Mammary epithelial cell (primary cell): ENCODE measurements at regions not wholly inside any gene's neighbourhood (a gene's known extent, or its start where the extent isn't known, plus 50 kb on each side); places are given as distances from the start of the nearest gene placed in this dataset.

ENCODE experiments used
- EZH2 ChIP-seq: IDR thresholded peaks from 2 replicates; pipeline ENCODE4 v1.6.1; 2012; ENCODE audit warnings: low read length, inconsistent platforms, borderline replicate concordance
- TF ChIP-seq, protein P1 (sequence below), 2 donors: IDR thresholded peaks in 1 of 2; conservative IDR thresholded peaks in 1 of 2; 2 replicates each; pipeline ENCODE4 v1.5.1; 2011 to 2012; ENCODE audit warnings: inconsistent platforms in 2 of 2, low read length in 2 of 2, mild to moderate bottlenecking in 2 of 2, control low read depth in 1 of 2, low read depth in 1 of 2; ENCODE audit not compliant: insufficient read depth in 1 of 2; ENCODE audit errors: extremely low read depth in 1 of 2

GRCh38 chr14:101171650-101172049, 268.1 kb upstream of the RTL1 start:
- no peak for TF ChIP-seq EZH2
- TF ChIP-seq, protein P1, sequence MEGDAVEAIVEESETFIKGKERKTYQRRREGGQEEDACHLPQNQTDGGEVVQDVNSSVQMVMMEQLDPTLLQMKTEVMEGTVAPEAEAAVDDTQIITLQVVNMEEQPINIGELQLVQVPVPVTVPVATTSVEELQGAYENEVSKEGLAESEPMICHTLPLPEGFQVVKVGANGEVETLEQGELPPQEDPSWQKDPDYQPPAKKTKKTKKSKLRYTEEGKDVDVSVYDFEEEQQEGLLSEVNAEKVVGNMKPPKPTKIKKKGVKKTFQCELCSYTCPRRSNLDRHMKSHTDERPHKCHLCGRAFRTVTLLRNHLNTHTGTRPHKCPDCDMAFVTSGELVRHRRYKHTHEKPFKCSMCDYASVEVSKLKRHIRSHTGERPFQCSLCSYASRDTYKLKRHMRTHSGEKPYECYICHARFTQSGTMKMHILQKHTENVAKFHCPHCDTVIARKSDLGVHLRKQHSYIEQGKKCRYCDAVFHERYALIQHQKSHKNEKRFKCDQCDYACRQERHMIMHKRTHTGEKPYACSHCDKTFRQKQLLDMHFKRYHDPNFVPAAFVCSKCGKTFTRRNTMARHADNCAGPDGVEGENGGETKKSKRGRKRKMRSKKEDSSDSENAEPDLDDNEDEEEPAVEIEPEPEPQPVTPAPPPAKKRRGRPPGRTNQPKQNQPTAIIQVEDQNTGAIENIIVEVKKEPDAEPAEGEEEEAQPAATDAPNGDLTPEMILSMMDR (conservative IDR thresholded peaks at IDR 0.05 in 1 of 2, IDR thresholded peaks at IDR 0.05 in 1 of 2; ENCODE audit: extremely low read depth in 1 of 2, insufficient read depth in 1 of 2, low read depth in 1 of 2, low read length in 2 of 2) = no peak
